ENCODE measurements at regions not wholly inside any gene's neighbourhood (a gene's known extent, or its start where the extent isn't known, plus 50 kb on each side); places are given as distances from the start of the nearest gene placed in this dataset.

DNA sequence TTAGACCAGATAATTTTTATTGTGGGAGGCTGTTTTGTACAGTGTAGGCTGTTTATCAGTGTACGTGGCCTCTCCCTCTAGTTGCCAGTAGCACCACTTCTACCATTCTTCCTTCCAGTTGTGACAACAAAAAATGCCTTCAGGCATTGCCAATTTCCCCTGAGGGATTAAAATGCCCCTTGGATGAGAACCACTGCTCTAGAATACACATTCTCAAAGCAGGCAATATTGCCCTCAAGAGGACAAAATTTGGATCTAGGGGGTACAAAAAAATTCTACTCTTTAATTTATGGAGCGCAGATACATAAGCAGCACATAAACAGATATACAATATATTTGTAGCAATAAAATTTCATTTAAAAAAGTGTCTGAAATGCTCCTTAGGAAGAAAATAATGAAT, 674.6 kb downstream of the PTPRC start:
- TF ChIP-seq, protein P1, sequence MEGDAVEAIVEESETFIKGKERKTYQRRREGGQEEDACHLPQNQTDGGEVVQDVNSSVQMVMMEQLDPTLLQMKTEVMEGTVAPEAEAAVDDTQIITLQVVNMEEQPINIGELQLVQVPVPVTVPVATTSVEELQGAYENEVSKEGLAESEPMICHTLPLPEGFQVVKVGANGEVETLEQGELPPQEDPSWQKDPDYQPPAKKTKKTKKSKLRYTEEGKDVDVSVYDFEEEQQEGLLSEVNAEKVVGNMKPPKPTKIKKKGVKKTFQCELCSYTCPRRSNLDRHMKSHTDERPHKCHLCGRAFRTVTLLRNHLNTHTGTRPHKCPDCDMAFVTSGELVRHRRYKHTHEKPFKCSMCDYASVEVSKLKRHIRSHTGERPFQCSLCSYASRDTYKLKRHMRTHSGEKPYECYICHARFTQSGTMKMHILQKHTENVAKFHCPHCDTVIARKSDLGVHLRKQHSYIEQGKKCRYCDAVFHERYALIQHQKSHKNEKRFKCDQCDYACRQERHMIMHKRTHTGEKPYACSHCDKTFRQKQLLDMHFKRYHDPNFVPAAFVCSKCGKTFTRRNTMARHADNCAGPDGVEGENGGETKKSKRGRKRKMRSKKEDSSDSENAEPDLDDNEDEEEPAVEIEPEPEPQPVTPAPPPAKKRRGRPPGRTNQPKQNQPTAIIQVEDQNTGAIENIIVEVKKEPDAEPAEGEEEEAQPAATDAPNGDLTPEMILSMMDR (IDR thresholded peaks at IDR 0.05; ENCODE audit: low read depth, low read length), result no peak
- no peak overlapping the region for H3K4me3 ChIP-seq (ENCODE audit: low read depth, low read length)

DNA sequence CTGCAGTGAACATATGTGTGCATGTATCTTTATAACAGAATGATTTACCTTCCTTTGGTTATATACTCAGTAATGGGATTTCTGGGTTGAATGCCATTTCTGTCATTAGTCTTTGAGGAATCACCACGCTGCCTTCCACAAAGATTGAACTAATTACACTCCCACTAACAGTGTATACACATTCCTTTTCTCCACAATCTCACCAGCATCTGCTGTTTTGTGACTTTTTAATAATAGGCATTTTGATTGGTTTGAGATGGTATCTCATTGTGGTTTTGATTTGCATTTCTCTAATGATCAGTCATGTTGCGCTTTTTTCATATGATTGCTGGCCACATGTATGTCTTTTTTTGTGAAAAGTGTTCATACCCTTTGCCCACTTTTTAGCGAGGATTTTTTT, 680.5 kb downstream of the PTPRC start:
- TF ChIP-seq, protein P1 (IDR thresholded peaks at IDR 0.05; ENCODE audit: low read depth, low read length), result no peak
- no peak overlapping the region for H3K4me3 ChIP-seq (ENCODE audit: low read depth, low read length)

DNA sequence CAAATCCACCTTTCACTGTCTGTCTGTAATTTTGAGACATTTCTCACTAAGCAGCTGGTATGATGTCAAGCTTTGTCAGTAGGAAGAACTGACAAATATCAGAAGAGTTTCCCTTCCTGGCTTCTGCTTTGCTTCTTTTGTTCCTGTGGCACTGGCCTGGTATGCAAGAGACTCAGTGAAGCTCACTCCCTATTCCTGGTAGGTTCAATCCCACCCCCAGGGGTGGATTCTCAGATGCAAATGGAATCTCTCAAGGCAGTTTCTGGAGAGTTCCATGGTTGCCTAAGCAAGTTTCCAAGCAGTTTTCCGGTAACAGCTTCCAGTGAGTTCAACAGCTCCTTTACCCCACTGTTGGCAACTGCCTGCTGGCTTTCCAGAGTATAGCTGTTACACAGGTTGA, 683.4 kb downstream of the PTPRC start:
- no peak overlapping the region for H3K4me3 ChIP-seq (ENCODE audit: low read depth, low read length)
- TF ChIP-seq, protein P1 (IDR thresholded peaks at IDR 0.05; ENCODE audit: low read depth, low read length), result no peak

DNA sequence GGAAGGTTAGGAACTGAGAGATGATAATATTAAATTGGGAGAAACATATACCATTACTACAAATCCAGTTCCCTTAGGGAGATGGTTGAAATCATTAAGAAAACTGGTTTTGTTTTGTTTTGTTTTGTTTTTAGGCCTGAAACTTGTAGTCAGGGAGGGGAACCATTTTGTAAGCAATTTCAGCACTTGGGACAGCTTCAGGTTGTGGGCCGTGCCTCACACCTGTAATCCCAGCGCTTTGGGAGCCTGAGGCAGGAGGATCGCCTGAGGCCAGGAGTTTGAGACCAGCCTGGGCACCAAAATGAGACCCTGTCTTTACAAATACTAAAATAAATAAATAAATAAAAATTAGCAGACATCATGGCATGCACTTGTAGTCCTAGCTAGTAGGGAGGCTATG, 694.3 kb upstream of the NR5A2 start:
- TF ChIP-seq, protein P1 (IDR thresholded peaks at IDR 0.05; ENCODE audit: low read depth, low read length), result no peak

DNA sequence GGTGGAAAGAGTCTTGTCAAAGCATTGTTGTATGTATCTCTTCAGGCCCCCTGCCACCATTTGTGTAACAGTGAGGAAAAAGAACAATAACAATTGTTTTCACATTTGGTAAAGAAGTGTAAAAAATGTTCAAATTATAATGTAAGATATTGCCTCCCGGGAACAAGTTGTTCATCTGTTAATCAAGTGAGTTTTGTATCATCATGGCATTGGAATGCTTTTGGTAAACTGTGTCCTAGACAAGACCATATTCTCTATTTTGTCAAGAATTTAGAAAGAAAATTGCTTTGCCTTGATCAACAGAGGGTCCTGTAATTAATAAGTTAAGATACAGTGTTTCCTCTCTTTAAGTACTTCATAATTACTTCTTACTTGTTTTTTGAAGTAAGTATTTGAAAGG, 692.0 kb upstream of the NR5A2 start:
- TF ChIP-seq, protein P1 (IDR thresholded peaks at IDR 0.05; ENCODE audit: low read depth, low read length), result no peak
- no peak overlapping the region for H3K4me3 ChIP-seq (ENCODE audit: low read depth, low read length)

More for the DNA sequence above, 694.3 kb upstream of the NR5A2 start:
- no peak overlapping the region for H3K4me3 ChIP-seq (ENCODE audit: low read depth, low read length)

GRCh38 chr1:199336745-199337640, 690.5 kb upstream of the NR5A2 start:
- no peak overlapping the region for H3K4me3 ChIP-seq (ENCODE audit: low read depth, low read length)
- TF ChIP-seq, protein P1 (IDR thresholded peaks at IDR 0.05; ENCODE audit: low read depth, low read length), result no peak

GRCh38 chr1:199338760-199339159, 688.8 kb upstream of the NR5A2 start:
- TF ChIP-seq, protein P1 (IDR thresholded peaks at IDR 0.05; ENCODE audit: low read depth, low read length), result no peak
- H3K4me3 ChIP-seq (ENCODE audit: low read depth, low read length), result no peak overlapping the region
